Mucosa of rectum (tissue), 2 donors: ENCODE measurements at regions not wholly inside any gene's neighbourhood (a gene's known extent, or its start where the extent isn't known, plus 50 kb on each side); places are given as distances from the start of the nearest gene placed in this dataset.

ENCODE experiments used
- H3K27ac ChIP-seq, 2 donors: one replicate each; pipeline ENCODE4 v1.7.0; 2013; ENCODE audit warnings: inconsistent platforms in 2 of 2, low read depth in 2 of 2, low read length in 2 of 2
- H3K27me3 ChIP-seq, 2 donors: one replicate each; pipeline ENCODE4 v1.7.0; 2013; ENCODE audit warnings: low read length in 2 of 2; ENCODE audit not compliant: control insufficient read depth in 2 of 2, insufficient read depth in 2 of 2
- H3K36me3 ChIP-seq, 2 donors: one replicate each; pipeline ENCODE4 v1.7.0; 2013; ENCODE audit warnings: low read length in 2 of 2; ENCODE audit not compliant: control insufficient read depth in 2 of 2, insufficient read depth in 2 of 2
- H3K4me1 ChIP-seq, 2 donors: one replicate each; pipeline ENCODE4 v1.7.0; 2013; ENCODE audit warnings: low read length in 2 of 2, mild to moderate bottlenecking in 1 of 2; ENCODE audit not compliant: control insufficient read depth in 2 of 2, insufficient read depth in 2 of 2
- H3K4me3 ChIP-seq, 2 donors: one replicate each; pipeline ENCODE4 v1.7.0; 2013; ENCODE audit warnings: low read length in 2 of 2
- H3K9ac ChIP-seq, 2 donors: one replicate each; pipeline ENCODE4 v1.7.0; 2013; ENCODE audit warnings: low read length in 2 of 2, low read depth in 1 of 2, mild to moderate bottlenecking in 1 of 2
- H3K9me3 ChIP-seq, 2 donors: one replicate each; pipeline ENCODE4 v1.7.0; 2013; ENCODE audit warnings: low read length in 2 of 2; ENCODE audit not compliant: control insufficient read depth in 2 of 2
- donor health status: healthy.
- donor health status: Normal muscosa, but diverticular disease.

- Histone ChIP-seq H3K27me3 (no peaks in the 10 kb centered on the region), H3K4me3 (no peak overlapping the region), H3K9me3 (peaks cover 0 to 3% of the 10 kb centered on the region in 2 donors), H3K36me3 (no peaks in the 10 kb centered on the region), H3K9ac (no peak overlapping the region), H3K27ac (no peak overlapping the region), H3K4me1 (no peaks in the 10 kb centered on the region)
Observed at GRCh38 chr14:82419933-82420332, 886.3 kb upstream of the SEL1L start.

GRCh38 chr14:82420871-82421270 lies 887.2 kb upstream of the SEL1L start:
- Histone ChIP-seq H3K9me3 (peaks cover 0 to 2% of the 10 kb centered on the region in 2 donors), H3K4me1 (no peaks in the 10 kb centered on the region), H3K27ac (no peak overlapping the region), H3K27me3 (no peaks in the 10 kb centered on the region), H3K4me3 (no peak overlapping the region), H3K9ac (no peak overlapping the region), H3K36me3 (no peaks in the 10 kb centered on the region)

- Histone ChIP-seq H3K9me3 (no peaks in the 10 kb centered on the region), H3K4me1 (no peaks in the 10 kb centered on the region), H3K36me3 (no peaks in the 10 kb centered on the region), H3K27ac (no peak overlapping the region), H3K4me3 (no peak overlapping the region), H3K27me3 (no peaks in the 10 kb centered on the region), H3K9ac (no peak overlapping the region)
Observed at GRCh38 chr14:82421286-82421685, 887.6 kb upstream of the SEL1L start.

- no peaks in the 10 kb centered on the region for H3K27me3 ChIP-seq
- no peak overlapping the region for H3K4me3 ChIP-seq
- H3K36me3 ChIP-seq, result no peaks in the 10 kb centered on the region
- H3K4me1 ChIP-seq, result no peaks in the 10 kb centered on the region
- H3K27ac ChIP-seq, result no peak overlapping the region
- H3K9ac ChIP-seq, result no peak overlapping the region
- no peaks in the 10 kb centered on the region for H3K9me3 ChIP-seq
Observed at GRCh38 chr14:82422230-82422629, 888.6 kb upstream of the SEL1L start.

GRCh38 chr14:82425261-82425660 lies 891.6 kb upstream of the SEL1L start:
- Histone ChIP-seq H3K9ac (no peak overlapping the region), H3K9me3 (peaks cover 0 to 2% of the 10 kb centered on the region in 2 donors), H3K36me3 (no peaks in the 10 kb centered on the region), H3K4me3 (no peak overlapping the region), H3K27ac (no peak overlapping the region), H3K4me1 (no peaks in the 10 kb centered on the region), H3K27me3 (no peaks in the 10 kb centered on the region)

GRCh38 chr14:82431031-82431430 lies 897.4 kb upstream of the SEL1L start:
- H3K9me3 ChIP-seq, result peaks cover 0 to 2% of the 10 kb centered on the region in 2 donors
- H3K27me3 ChIP-seq, result no peaks in the 10 kb centered on the region
- no peak overlapping the region for H3K4me3 ChIP-seq
- no peaks in the 10 kb centered on the region for H3K36me3 ChIP-seq
- H3K27ac ChIP-seq, result no peak overlapping the region
- H3K4me1 ChIP-seq, result no peaks in the 10 kb centered on the region
- no peak overlapping the region for H3K9ac ChIP-seq

GRCh38 chr14:82432301-82433105 lies 898.9 kb upstream of the SEL1L start:
- H3K27me3 ChIP-seq, result no peaks in the 10 kb centered on the region
- peaks cover 0 to 2% of the 10 kb centered on the region in 2 donors for H3K9me3 ChIP-seq
- H3K4me3 ChIP-seq, result no peak overlapping the region
- H3K27ac ChIP-seq, result no peak overlapping the region
- no peaks in the 10 kb centered on the region for H3K36me3 ChIP-seq
- no peak overlapping the region for H3K9ac ChIP-seq
- H3K4me1 ChIP-seq, result no peaks in the 10 kb centered on the region

- H3K4me3 ChIP-seq, result no peak overlapping the region
- no peaks in the 10 kb centered on the region for H3K36me3 ChIP-seq
Observed at GRCh38 chr14:82438436-82438835, 904.8 kb upstream of the SEL1L start.

GRCh38 chr14:82441270-82441669 lies 907.6 kb upstream of the SEL1L start:
- no peak overlapping the region for H3K27ac ChIP-seq
- no peaks in the 10 kb centered on the region for H3K27me3 ChIP-seq
- no peaks in the 10 kb centered on the region for H3K9me3 ChIP-seq
- H3K36me3 ChIP-seq, result no peaks in the 10 kb centered on the region
- no peaks in the 10 kb centered on the region for H3K4me1 ChIP-seq
- H3K4me3 ChIP-seq, result no peak overlapping the region
- no peak overlapping the region for H3K9ac ChIP-seq

More at GRCh38 chr14:82438436-82438835, 904.8 kb upstream of the SEL1L start:
- Histone ChIP-seq H3K4me1 (no peaks in the 10 kb centered on the region), H3K9ac (no peak overlapping the region), H3K27ac (no peak overlapping the region), H3K9me3 (no peaks in the 10 kb centered on the region), H3K27me3 (no peaks in the 10 kb centered on the region)

GRCh38 chr14:82445810-82446570 lies 912.3 kb upstream of the SEL1L start:
- Histone ChIP-seq H3K9ac (no peak overlapping the region), H3K27ac (no peak overlapping the region), H3K4me3 (no peak overlapping the region), H3K4me1 (no peaks in the 10 kb centered on the region), H3K9me3 (no peaks in the 10 kb centered on the region), H3K27me3 (no peaks in the 10 kb centered on the region), H3K36me3 (no peaks in the 10 kb centered on the region)
